Lower leg skin (tissue), 4 donors: ENCODE measurements at regions not wholly inside any gene's neighbourhood (a gene's known extent, or its start where the extent isn't known, plus 50 kb on each side); places are given as distances from the start of the nearest gene placed in this dataset.

Experiments
- DNase-seq, 2 donors: peaks; one replicate each; pipeline ENCODE4 v3.0.0-alpha.2; 2019; ENCODE audit warnings: low spot score in 2 of 2
- H3K4me3 ChIP-seq: fragments of 200-600 bp; sonication (generic); 2 replicates; pipeline ENCODE4 v1.5.1; 2017; ENCODE audit warnings: mild to moderate bottlenecking, low read depth; ENCODE audit not compliant: poor library complexity, severe bottlenecking
- POLR2A ChIP-seq, 2 donors: fragments of 450-650 bp; IDR thresholded peaks; one replicate each; pipeline ENCODE4 v1.6.1; 2016 to 2017; ENCODE audit warnings: antibody characterized with exemption in 2 of 2, mild to moderate bottlenecking in 1 of 2, moderate library complexity in 1 of 2
- WGBS, 2 donors: methylation state at CpG; one replicate each; pipeline ENCODE4 v1.1.5; 2018; 5-methylcytosine and 5-hydroxymethylcytosine counted together
- intact Hi-C: fragments of 100-400 bp; cut with DNase I; formaldehyde crosslinking; loops from one replicate; pipeline ENCODE4 v1.15.0; 2023; ENCODE audit warnings: low total_unique reads
- TF ChIP-seq, protein P1 (sequence below), 3 donors: fragments of 450-650 bp; IDR thresholded peaks; one replicate each; pipeline ENCODE4 v1.5.1; 2016; ENCODE audit warnings: antibody characterized with exemption in 3 of 3, mild to moderate bottlenecking in 3 of 3, moderate library complexity in 2 of 3

DNA sequence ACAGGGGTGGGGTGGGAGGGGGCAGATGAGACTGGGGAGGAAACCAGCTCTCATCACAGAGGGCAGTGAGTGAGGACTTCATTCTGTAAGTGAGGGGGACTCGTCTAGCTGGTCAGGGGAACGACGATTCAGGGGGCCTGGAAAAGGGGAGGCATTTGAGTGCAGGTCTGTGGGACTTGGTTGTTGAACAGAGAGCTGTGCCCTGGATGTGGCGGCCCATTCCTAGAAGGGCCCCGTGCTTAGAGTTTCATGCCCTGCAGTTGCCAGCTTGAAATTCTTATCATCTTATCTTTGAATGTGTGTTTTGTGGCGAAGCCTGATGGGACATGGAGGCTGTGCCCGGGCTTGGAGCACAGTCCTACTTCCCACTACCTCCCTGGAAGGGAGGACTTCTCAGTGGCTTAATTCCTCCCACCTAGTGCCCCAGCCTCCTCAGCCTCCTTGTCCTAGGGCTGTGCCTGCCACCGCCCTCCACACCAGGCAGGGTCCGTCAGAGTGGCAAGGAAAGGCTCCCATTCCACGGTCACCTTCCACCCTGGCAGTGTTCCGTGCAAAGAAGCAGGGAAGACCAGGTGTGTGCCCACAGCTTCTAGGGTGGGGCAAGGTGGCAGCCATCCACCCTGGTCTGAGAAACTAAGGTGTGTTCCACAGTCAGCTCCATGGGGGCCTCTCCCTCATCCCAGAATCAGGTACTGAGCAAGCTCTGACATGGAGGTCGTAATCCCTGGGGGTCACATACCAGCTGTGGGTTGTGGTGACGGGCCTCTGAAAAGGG, 59.7 kb upstream of the LMO1 start:
- DNase-seq, result no peak
- WGBS, 2 donors, result 50 to 57% methylated on average over 13 of the region's 13 CpGs
- TF ChIP-seq, protein P1, sequence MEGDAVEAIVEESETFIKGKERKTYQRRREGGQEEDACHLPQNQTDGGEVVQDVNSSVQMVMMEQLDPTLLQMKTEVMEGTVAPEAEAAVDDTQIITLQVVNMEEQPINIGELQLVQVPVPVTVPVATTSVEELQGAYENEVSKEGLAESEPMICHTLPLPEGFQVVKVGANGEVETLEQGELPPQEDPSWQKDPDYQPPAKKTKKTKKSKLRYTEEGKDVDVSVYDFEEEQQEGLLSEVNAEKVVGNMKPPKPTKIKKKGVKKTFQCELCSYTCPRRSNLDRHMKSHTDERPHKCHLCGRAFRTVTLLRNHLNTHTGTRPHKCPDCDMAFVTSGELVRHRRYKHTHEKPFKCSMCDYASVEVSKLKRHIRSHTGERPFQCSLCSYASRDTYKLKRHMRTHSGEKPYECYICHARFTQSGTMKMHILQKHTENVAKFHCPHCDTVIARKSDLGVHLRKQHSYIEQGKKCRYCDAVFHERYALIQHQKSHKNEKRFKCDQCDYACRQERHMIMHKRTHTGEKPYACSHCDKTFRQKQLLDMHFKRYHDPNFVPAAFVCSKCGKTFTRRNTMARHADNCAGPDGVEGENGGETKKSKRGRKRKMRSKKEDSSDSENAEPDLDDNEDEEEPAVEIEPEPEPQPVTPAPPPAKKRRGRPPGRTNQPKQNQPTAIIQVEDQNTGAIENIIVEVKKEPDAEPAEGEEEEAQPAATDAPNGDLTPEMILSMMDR (IDR thresholded peaks at IDR 0.05), result no peak
- no peak for TF ChIP-seq POLR2A (IDR thresholded peaks at IDR 0.05)
- intact Hi-C loops, result no loop called here
- H3K4me3 ChIP-seq, result no peak overlapping the region

DNA sequence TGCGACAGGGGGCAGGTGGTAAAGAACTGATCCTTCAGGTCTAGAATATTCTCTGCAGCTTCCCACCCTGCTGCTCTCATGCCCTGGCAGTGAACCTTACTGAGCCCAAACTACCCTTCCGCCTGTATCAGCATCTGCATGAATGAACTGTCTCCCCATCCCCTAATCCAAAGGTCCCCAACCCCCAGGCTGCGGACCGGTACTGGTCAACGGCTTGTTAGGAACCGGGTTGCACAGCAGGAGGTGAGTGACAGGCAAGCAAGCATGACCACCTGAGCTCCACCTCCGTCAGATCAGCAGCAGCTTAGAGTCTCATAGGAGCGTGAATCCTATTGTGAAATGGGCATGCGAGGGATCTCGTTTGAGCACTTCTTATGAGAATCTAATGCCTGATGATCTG, 58.2 kb upstream of the LMO1 start:
- DNase-seq, result no peak
- H3K4me3 ChIP-seq, result no peak overlapping the region
- TF ChIP-seq POLR2A (IDR thresholded peaks at IDR 0.05), result no peak
- intact Hi-C loops, result no loop called here
- 89 to 93% methylated on average over 10 of the region's 10 CpGs for WGBS, 2 donors

DNA sequence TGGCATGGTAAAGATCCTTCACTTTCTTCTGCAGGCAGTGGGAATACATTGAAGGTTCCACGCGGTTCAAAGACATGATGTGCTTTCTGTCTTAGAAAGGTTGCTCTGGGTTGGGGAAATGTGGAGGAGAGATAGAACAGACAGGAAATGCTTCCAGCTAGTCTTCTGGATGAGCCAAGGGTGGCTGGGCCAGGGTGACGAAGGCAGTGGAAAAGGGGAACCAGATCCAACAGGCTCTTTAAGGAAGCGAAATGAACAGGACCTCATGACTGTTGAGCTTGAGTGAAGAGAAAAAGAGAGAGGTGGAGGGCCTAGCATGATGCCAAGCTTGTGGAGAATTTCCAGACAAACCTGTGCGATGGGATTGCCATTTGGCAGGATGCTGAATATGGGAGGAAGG, 56.4 kb upstream of the LMO1 start:
- no peak for DNase-seq
- H3K4me3 ChIP-seq, result no peak overlapping the region
- WGBS, 2 donors, result 44 to 54% methylated on average over 5 of the region's 5 CpGs
- TF ChIP-seq, protein P1 (IDR thresholded peaks at IDR 0.05), result no peak
- TF ChIP-seq POLR2A (IDR thresholded peaks at IDR 0.05), result no peak
- intact Hi-C loops, result no loop called here

DNA sequence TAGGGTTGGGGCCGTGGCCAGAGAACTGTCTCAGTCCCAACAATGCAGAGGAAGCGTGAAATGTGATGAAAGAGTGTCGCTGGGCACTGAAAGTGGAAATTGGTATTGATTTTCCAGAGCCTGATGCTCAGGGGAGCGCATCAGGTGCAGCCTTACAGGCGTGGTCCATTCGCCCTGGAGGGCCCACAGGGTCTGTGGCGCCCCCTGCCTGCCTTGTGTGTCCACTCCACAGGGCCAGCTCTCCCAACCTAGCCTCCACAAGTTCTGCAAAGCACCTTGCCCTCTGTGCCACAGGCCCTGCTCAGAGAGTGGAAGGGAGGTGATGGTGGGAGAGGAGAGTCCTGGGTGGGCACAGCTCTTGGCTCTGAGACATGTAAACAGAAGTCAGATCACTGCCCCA, 54.9 kb upstream of the LMO1 start:
- intact Hi-C loops, result no loop called here
- 63 to 66% methylated on average over 7 of the region's 7 CpGs for WGBS, 2 donors
- TF ChIP-seq, protein P1 (IDR thresholded peaks at IDR 0.05), result no peak
- TF ChIP-seq POLR2A (IDR thresholded peaks at IDR 0.05), result no peak
- no peak overlapping the region for H3K4me3 ChIP-seq
- no peak for DNase-seq

DNA sequence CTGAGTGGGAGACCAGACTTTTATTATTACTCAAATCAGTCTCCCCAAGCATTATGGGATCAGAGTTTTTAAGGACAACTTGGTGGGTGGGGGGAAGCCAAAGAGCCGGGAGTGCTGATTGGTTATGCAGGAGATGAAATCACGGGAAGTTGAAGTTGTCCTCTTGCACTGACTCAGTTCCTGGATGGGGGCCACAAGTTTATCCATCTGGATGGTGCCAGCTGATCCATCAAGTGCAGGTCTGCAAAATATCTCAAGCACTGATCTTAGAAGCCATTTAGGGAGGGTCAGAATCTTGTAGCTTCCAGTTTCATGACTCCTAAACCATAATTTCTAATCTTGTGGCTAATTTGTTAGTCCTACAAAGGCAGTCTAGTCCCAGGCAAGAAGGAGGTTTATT, 53.5 kb upstream of the LMO1 start:
- DNase-seq, result no peak
- no peak for TF ChIP-seq POLR2A (IDR thresholded peaks at IDR 0.05)
- TF ChIP-seq, protein P1 (IDR thresholded peaks at IDR 0.05), result no peak
- 39 to 43% methylated on average over 2 of the region's 2 CpGs for WGBS, 2 donors
- H3K4me3 ChIP-seq, result no peak overlapping the region
- intact Hi-C loops, result no loop called here

DNA sequence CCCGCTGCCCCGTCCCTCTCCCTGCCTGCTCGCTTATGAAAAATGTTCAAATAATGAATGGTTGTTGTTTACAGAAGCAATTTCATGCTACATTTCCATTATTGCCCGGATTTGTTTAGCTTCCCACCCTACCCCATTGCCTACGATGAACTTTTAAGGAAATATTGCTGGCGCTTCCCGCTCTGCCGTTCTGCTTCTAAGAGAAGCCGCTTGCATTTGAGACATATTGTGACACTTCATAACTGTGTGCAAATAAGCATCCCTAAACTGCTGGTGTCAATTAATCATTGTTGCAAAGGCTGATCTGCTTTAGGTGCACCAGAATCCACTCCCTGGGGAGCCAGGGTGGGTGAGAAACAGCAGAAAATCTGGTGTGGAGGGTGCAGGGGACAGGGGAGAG, 52.3 kb upstream of the LMO1 start:
- intact Hi-C loops, result no loop called here
- WGBS, 2 donors, result 73 to 77% methylated on average over 9 of the region's 9 CpGs

DNA sequence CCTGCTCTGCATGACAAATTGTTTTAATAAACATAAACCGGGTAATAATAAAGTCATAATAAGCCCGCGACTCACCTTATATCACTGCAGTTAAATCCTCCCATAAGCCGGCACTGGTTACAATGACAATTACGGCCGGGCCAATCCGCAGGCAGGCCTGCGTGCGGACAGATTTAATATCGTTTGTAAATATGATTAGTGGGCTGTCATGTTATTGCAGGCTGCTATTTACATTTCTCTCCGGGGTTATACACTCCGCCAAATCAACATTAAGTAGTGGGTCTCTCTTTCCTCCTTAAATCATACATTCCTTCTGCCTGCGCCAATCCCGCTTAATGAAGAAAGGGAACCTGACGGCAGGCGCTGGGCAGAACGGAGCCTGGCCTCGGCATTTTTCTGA, 51.8 kb upstream of the LMO1 start:
- no peak for DNase-seq

More for the DNA sequence above, 52.3 kb upstream of the LMO1 start:
- no peak for DNase-seq
- no peak for TF ChIP-seq POLR2A (IDR thresholded peaks at IDR 0.05)
- no peak overlapping the region for H3K4me3 ChIP-seq

More for the DNA sequence above, 51.8 kb upstream of the LMO1 start:
- no peak for TF ChIP-seq POLR2A (IDR thresholded peaks at IDR 0.05)
- TF ChIP-seq, protein P1 (IDR thresholded peaks at IDR 0.05), result no peak
- 66 to 72% methylated on average over 18 of the region's 18 CpGs for WGBS, 2 donors
- H3K4me3 ChIP-seq, result no peak overlapping the region
- intact Hi-C loops, result no loop called here
